ENCODE measurements at regions not wholly inside any gene's neighbourhood (a gene's known extent, or its start where the extent isn't known, plus 50 kb on each side); places are given as distances from the start of the nearest gene placed in this dataset.

GRCh38 chr10:28986856-28987255 lies 302.0 kb upstream of the LYZL1 start:
- Histone ChIP-seq H3K9ac (ENCODE audit: low read depth in 1 of 2, low read length in 2 of 2) (no peak overlapping the region), H3K27ac (ENCODE audit: low read depth in 1 of 2, low read length in 2 of 2) (no peak overlapping the region), H3K9me3 (ENCODE audit: control insufficient read depth in 4 of 4, low read length in 3 of 4) (no peaks in the 10 kb centered on the region), H3K36me3 (ENCODE audit: control insufficient read depth in 4 of 4, insufficient read depth in 3 of 4, low read depth in 1 of 4, low read length in 3 of 4) (no peaks in the 10 kb centered on the region), H3K4me3 (ENCODE audit: low read depth in 1 of 3, low read length in 3 of 3) (no peak overlapping the region), H3K4me1 (ENCODE audit: control insufficient read depth in 4 of 4, insufficient read depth in 4 of 4, low read length in 3 of 4) (peaks cover 0 to 5% (median 0%) of the 10 kb centered on the region in 4 donors), H3K27me3 (ENCODE audit: control insufficient read depth in 4 of 4, insufficient read depth in 4 of 4, low read length in 3 of 4) (no peaks in the 10 kb centered on the region)
- TF ChIP-seq YY1 (IDR thresholded peaks at IDR 0.05) = no peak
- TF ChIP-seq MAX (IDR thresholded peaks at IDR 0.05) = no peak
- no peak for TF ChIP-seq NR2F2 (IDR thresholded peaks at IDR 0.05)
- no peak for TF ChIP-seq HNF4G (IDR thresholded peaks at IDR 0.05)
- TF ChIP-seq HNF4A (conservative IDR thresholded peaks at IDR 0.05) = no peak
- TF ChIP-seq JUND (IDR thresholded peaks at IDR 0.05) = no peak
- no peak for TF ChIP-seq EGR1 (IDR thresholded peaks at IDR 0.05; ENCODE audit: low read depth in 2 of 2)
- TF ChIP-seq TAF1 (conservative IDR thresholded peaks at IDR 0.05) = no peak
- WGBS = 95% methylated on average over 3 of the region's 3 CpGs
- no peak for DNase-seq (ENCODE audit: low spot score)

- Histone ChIP-seq H3K4me1 (ENCODE audit: control insufficient read depth in 4 of 4, insufficient read depth in 4 of 4, low read length in 3 of 4) (peaks cover 0 to 4% (median 0%) of the 10 kb centered on the region in 4 donors), H3K4me3 (ENCODE audit: low read depth in 1 of 3, low read length in 3 of 3) (no peak overlapping the region), H3K9ac (ENCODE audit: low read depth in 1 of 2, low read length in 2 of 2) (no peak overlapping the region), H3K36me3 (ENCODE audit: control insufficient read depth in 4 of 4, insufficient read depth in 3 of 4, low read depth in 1 of 4, low read length in 3 of 4) (no peaks in the 10 kb centered on the region), H3K27ac (ENCODE audit: low read depth in 1 of 2, low read length in 2 of 2) (no peak overlapping the region), H3K27me3 (ENCODE audit: control insufficient read depth in 4 of 4, insufficient read depth in 4 of 4, low read length in 3 of 4) (no peaks in the 10 kb centered on the region), H3K9me3 (ENCODE audit: control insufficient read depth in 4 of 4, low read length in 3 of 4) (no peaks in the 10 kb centered on the region)
- DNase-seq (ENCODE audit: low spot score) = no peak
- TF ChIP-seq JUND (IDR thresholded peaks at IDR 0.05) (no peak), MAX (IDR thresholded peaks at IDR 0.05) (no peak), EGR1 (IDR thresholded peaks at IDR 0.05; ENCODE audit: low read depth in 2 of 2) (no peak), ZBTB33 (IDR thresholded peaks at IDR 0.05) (no peak), RXRA (IDR thresholded peaks at IDR 0.05) (no peak), RAD21 (IDR thresholded peaks at IDR 0.05) (no peak), HNF4A (conservative IDR thresholded peaks at IDR 0.05) (no peak), SP1 (IDR thresholded peaks at IDR 0.05) (no peak), GABPA (IDR thresholded peaks at IDR 0.05 in 1 of 2, conservative IDR thresholded peaks at IDR 0.05 in 1 of 2) (no peak), TAF1 (conservative IDR thresholded peaks at IDR 0.05) (no peak), NR2F2 (IDR thresholded peaks at IDR 0.05) (no peak)
- WGBS = 87% methylated on average over 14 of the region's 14 CpGs
Observed at GRCh38 chr10:28987555-28988320, 301.1 kb upstream of the LYZL1 start.

- Histone ChIP-seq H3K9me3 (ENCODE audit: control insufficient read depth in 4 of 4, low read length in 3 of 4) (no peaks in the 10 kb centered on the region), H3K4me1 (ENCODE audit: control insufficient read depth in 4 of 4, insufficient read depth in 4 of 4, low read length in 3 of 4) (no peaks in the 10 kb centered on the region), H3K4me3 (ENCODE audit: low read depth in 1 of 3, low read length in 3 of 3) (no peak overlapping the region), H3K27me3 (ENCODE audit: control insufficient read depth in 4 of 4, insufficient read depth in 4 of 4, low read length in 3 of 4) (no peaks in the 10 kb centered on the region), H3K9ac (ENCODE audit: low read depth in 1 of 2, low read length in 2 of 2) (no peak overlapping the region), H3K36me3 (ENCODE audit: control insufficient read depth in 4 of 4, insufficient read depth in 3 of 4, low read depth in 1 of 4, low read length in 3 of 4) (no peaks in the 10 kb centered on the region), H3K27ac (ENCODE audit: low read depth in 1 of 2, low read length in 2 of 2) (no peak overlapping the region)
- 95% methylated on average over 6 of the region's 6 CpGs for WGBS
- no peak for DNase-seq (ENCODE audit: low spot score)
- no peak for TF ChIP-seq RXRA (IDR thresholded peaks at IDR 0.05)
- TF ChIP-seq MAX (IDR thresholded peaks at IDR 0.05) = no peak
- TF ChIP-seq CTCF (IDR thresholded peaks at IDR 0.05; ENCODE audit: low read depth, low read length, missing input control) = no peak
- no peak for TF ChIP-seq FOXA2 (IDR thresholded peaks at IDR 0.05)
- TF ChIP-seq NR2F2 (IDR thresholded peaks at IDR 0.05) = no peak
- no peak for TF ChIP-seq GABPA (IDR thresholded peaks at IDR 0.05 in 1 of 2, conservative IDR thresholded peaks at IDR 0.05 in 1 of 2)
- TF ChIP-seq REST (IDR thresholded peaks at IDR 0.05) = no peak
- TF ChIP-seq EGR1 (IDR thresholded peaks at IDR 0.05; ENCODE audit: low read depth in 2 of 2) = no peak
- TF ChIP-seq FOXA1 (IDR thresholded peaks at IDR 0.05) = no peak
- no peak for TF ChIP-seq SP1 (IDR thresholded peaks at IDR 0.05)
- TF ChIP-seq HNF4A (conservative IDR thresholded peaks at IDR 0.05) = no peak
- no peak for TF ChIP-seq YY1 (IDR thresholded peaks at IDR 0.05)
Observed at GRCh38 chr10:28988980-28989379, 299.9 kb upstream of the LYZL1 start.
